ENCODE measurements at regions not wholly inside any gene's neighbourhood (a gene's known extent, or its start where the extent isn't known, plus 50 kb on each side); places are given as distances from the start of the nearest gene placed in this dataset.

GRCh38 chr4:15250021-15250441 lies 177.8 kb upstream of the C1QTNF7 start:
- TF ChIP-seq, protein P1, sequence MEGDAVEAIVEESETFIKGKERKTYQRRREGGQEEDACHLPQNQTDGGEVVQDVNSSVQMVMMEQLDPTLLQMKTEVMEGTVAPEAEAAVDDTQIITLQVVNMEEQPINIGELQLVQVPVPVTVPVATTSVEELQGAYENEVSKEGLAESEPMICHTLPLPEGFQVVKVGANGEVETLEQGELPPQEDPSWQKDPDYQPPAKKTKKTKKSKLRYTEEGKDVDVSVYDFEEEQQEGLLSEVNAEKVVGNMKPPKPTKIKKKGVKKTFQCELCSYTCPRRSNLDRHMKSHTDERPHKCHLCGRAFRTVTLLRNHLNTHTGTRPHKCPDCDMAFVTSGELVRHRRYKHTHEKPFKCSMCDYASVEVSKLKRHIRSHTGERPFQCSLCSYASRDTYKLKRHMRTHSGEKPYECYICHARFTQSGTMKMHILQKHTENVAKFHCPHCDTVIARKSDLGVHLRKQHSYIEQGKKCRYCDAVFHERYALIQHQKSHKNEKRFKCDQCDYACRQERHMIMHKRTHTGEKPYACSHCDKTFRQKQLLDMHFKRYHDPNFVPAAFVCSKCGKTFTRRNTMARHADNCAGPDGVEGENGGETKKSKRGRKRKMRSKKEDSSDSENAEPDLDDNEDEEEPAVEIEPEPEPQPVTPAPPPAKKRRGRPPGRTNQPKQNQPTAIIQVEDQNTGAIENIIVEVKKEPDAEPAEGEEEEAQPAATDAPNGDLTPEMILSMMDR (IDR thresholded peaks at IDR 0.05): no peak
- no peak for TF ChIP-seq POLR2A (IDR thresholded peaks at IDR 0.05)
